IMR-90 (cell line): ENCODE measurements at regions not wholly inside any gene's neighbourhood (a gene's known extent, or its start where the extent isn't known, plus 50 kb on each side); places are given as distances from the start of the nearest gene placed in this dataset.

Source experiments
- ATAC-seq: fragments of 200-7000 bp; cut with Tn5 transposase; 2 replicates; pipeline ENCODE4 v1.9.1; 2020; ENCODE audit warnings: low read depth, mild to moderate bottlenecking, moderate library complexity
- BruUV-seq: library from RNA; stranded (reverse); fragments of 400-500 nt; replicated peaks from 2 replicates; lab custom pipeline; 2021; lab: Mats Ljungman, UMichigan
- CTCF ChIA-PET: fragments of 300-600 bp; formaldehyde crosslinking; extraction: SDS; loops from one replicate; lab custom pipeline; 2021; ENCODE audit warnings: antibody characterized with exemption; lab: Yijun Ruan, JAX
- POLR2A ChIA-PET: fragments of 300-600 bp; sonication (Branson Sonifier 250); formaldehyde crosslinking; loops from one replicate; lab custom pipeline; 2022; ENCODE audit warnings: antibody characterized with exemption; ENCODE audit not compliant: unreplicated experiment; lab: Charles Lee
- DNase-seq: peaks from one replicate; pipeline ENCODE4 v3.0.0; 2013
- H2AFZ ChIP-seq: replicated peaks from 2 replicates; pipeline ENCODE3; 2013; ENCODE audit warnings: low read length, mild to moderate bottlenecking; ENCODE audit not compliant: poor library complexity
- H2AK5ac ChIP-seq: 2 replicates; pipeline ENCODE4 v1.6.1; 2013; ENCODE audit warnings: low read depth, low read length, inconsistent platforms
- H2AK9ac ChIP-seq: replicated peaks from 2 replicates; pipeline ENCODE3; 2013; ENCODE audit warnings: mild to moderate bottlenecking, low read depth, low read length, moderate library complexity; ENCODE audit not compliant: poor library complexity
- H2BK120ac ChIP-seq: 2 replicates; pipeline ENCODE4 v1.6.1; 2013; ENCODE audit warnings: low read depth, low read length, inconsistent platforms
- H2BK15ac ChIP-seq: 3 replicates; pipeline ENCODE4 v1.6.1; 2013; ENCODE audit warnings: low read depth, low read length, inconsistent platforms
- H2BK20ac ChIP-seq: 2 replicates; pipeline ENCODE4 v1.6.1; 2013; ENCODE audit warnings: low read depth, mild to moderate bottlenecking, inconsistent platforms, low read length, moderate library complexity
- H2BK5ac ChIP-seq: 2 replicates; pipeline ENCODE4 v1.6.1; 2013; ENCODE audit warnings: mild to moderate bottlenecking, low read depth, low read length, inconsistent platforms; ENCODE audit not compliant: poor library complexity, severe bottlenecking
- H3K14ac ChIP-seq: replicated peaks from 2 replicates; pipeline ENCODE4 v1.6.1; 2013; ENCODE audit warnings: low read depth, low read length, inconsistent platforms
- H3K18ac ChIP-seq: 2 replicates; pipeline ENCODE4 v1.6.1; 2013; ENCODE audit warnings: low read depth, low read length, control low read depth
- H3K23ac ChIP-seq: 2 replicates; pipeline ENCODE4 v1.6.1; 2013; ENCODE audit warnings: low read depth, low read length, inconsistent platforms
- H3K27ac ChIP-seq: 2 replicates; pipeline ENCODE4 v1.5.1; 2013; ENCODE audit warnings: mild to moderate bottlenecking, control low read depth, low read length; ENCODE audit not compliant: insufficient read depth
- H3K27me3 ChIP-seq: 2 replicates; pipeline ENCODE4 v1.6.1; 2013; ENCODE audit warnings: low read length; ENCODE audit not compliant: control insufficient read depth, insufficient read depth
- H3K36me3 ChIP-seq: 2 replicates; pipeline ENCODE4 v1.6.1; 2013; ENCODE audit warnings: low read length, mixed read lengths; ENCODE audit not compliant: control insufficient read depth, insufficient read depth
- H3K4ac ChIP-seq: 2 replicates; pipeline ENCODE4 v1.6.1; 2013; ENCODE audit warnings: low read depth, low read length, inconsistent platforms
- H3K4me1 ChIP-seq: 2 replicates; pipeline ENCODE4 v1.6.1; 2013; ENCODE audit warnings: low read length, mixed read lengths; ENCODE audit not compliant: control insufficient read depth, insufficient read depth
- H3K4me2 ChIP-seq: 2 replicates; pipeline ENCODE4 v1.6.1; 2013; ENCODE audit warnings: low read depth, mild to moderate bottlenecking, control low read depth, low read length, moderate library complexity
- H3K4me3 ChIP-seq: 2 replicates; pipeline ENCODE4 v1.5.1; 2013; ENCODE audit warnings: low read depth, mild to moderate bottlenecking, control low read depth, low read length, moderate library complexity; ENCODE audit not compliant: insufficient read depth
- H3K56ac ChIP-seq: 2 replicates; pipeline ENCODE4 v1.6.1; 2013; ENCODE audit warnings: low read length, inconsistent platforms; ENCODE audit not compliant: insufficient read depth; ENCODE audit errors: extremely low read depth
- H3K79me1 ChIP-seq, 2 experiments: 2 replicates each; pipeline ENCODE4 v1.6.1; 2013; ENCODE audit warnings: low read length in 2 of 2, inconsistent platforms in 1 of 2, low read depth in 1 of 2
- H3K9ac ChIP-seq: 2 replicates; pipeline ENCODE4 v1.6.1; 2013; ENCODE audit warnings: low read depth, low read length, control low read depth
- H3K9me1 ChIP-seq: 2 replicates; pipeline ENCODE4 v1.6.1; 2013; ENCODE audit warnings: low read length, inconsistent platforms; ENCODE audit not compliant: insufficient read depth
- H3K9me3 ChIP-seq: 2 replicates; pipeline ENCODE4 v1.6.1; 2013; ENCODE audit warnings: low read length; ENCODE audit not compliant: control insufficient read depth, insufficient read depth
- H4K20me1 ChIP-seq: 2 replicates; pipeline ENCODE4 v1.6.1; 2013; ENCODE audit warnings: low read length, inconsistent platforms; ENCODE audit not compliant: insufficient read depth
- H4K5ac ChIP-seq: 2 replicates; pipeline ENCODE4 v1.6.1; 2013; ENCODE audit warnings: mild to moderate bottlenecking, low read depth, low read length, control low read depth
- H4K8ac ChIP-seq, 2 experiments: 2 replicates each; pipeline ENCODE4 v1.6.1; 2013; ENCODE audit warnings: low read depth in 2 of 2, low read length in 2 of 2, control low read depth in 1 of 2, inconsistent platforms in 1 of 2
- H4K91ac ChIP-seq: 2 replicates; pipeline ENCODE4 v1.6.1; 2013; ENCODE audit warnings: low read depth, low read length, inconsistent platforms; ENCODE audit not compliant: insufficient read depth
- BHLHE40 ChIP-seq: fragments of 150-350 bp; IDR thresholded peaks from 2 replicates; pipeline ENCODE4 v1.6.1; 2016; ENCODE audit warnings: mild to moderate bottlenecking, low read depth, low read length
- CEBPB ChIP-seq: IDR thresholded peaks from 2 replicates; pipeline ENCODE4 v1.6.1; 2012; ENCODE audit warnings: low read depth, low read length, improper control_type of control experiment
- CTCF ChIP-seq: conservative IDR thresholded peaks from 2 replicates; pipeline ENCODE4 v1.5.1; 2012; ENCODE audit warnings: mild to moderate bottlenecking, low read depth, low read length, improper control_type of control experiment
- ELK1 ChIP-seq: fragments of 150-350 bp; IDR thresholded peaks from 2 replicates; pipeline ENCODE4 v1.6.1; 2016; ENCODE audit warnings: low read depth, mild to moderate bottlenecking, low read length, moderate library complexity, borderline replicate concordance
- FOS ChIP-seq: fragments of 150-350 bp; IDR thresholded peaks from 2 replicates; pipeline ENCODE4 v1.6.1; 2016; ENCODE audit warnings: low read depth, low read length
- MAFK ChIP-seq: IDR thresholded peaks from 2 replicates; pipeline ENCODE4 v1.6.1; 2012; ENCODE audit warnings: low read depth, low read length, improper control_type of control experiment
- MAZ ChIP-seq: IDR thresholded peaks from 2 replicates; pipeline ENCODE4 v1.6.1; 2012; ENCODE audit warnings: low read depth, mild to moderate bottlenecking, low read length, improper control_type of control experiment, moderate library complexity, borderline replicate concordance
- MXI1 ChIP-seq: IDR thresholded peaks from 2 replicates; pipeline ENCODE4 v1.6.1; 2012; ENCODE audit warnings: low read depth, mild to moderate bottlenecking, low read length, moderate library complexity, borderline replicate concordance
- NFE2L2 ChIP-seq: fragments of 150-350 bp; IDR thresholded peaks from 2 replicates; pipeline ENCODE4 v1.6.1; 2016; ENCODE audit warnings: low read depth, mild to moderate bottlenecking, low read length
- POLR2A ChIP-seq: IDR thresholded peaks from 2 replicates; pipeline ENCODE4 v1.6.1; 2012; ENCODE audit warnings: mild to moderate bottlenecking, low read depth, low read length
- RAD21 ChIP-seq: IDR thresholded peaks from 2 replicates; pipeline ENCODE4 v1.6.1; 2012; ENCODE audit warnings: low read length, improper control_type of control experiment
- RCOR1 ChIP-seq: IDR thresholded peaks from 2 replicates; pipeline ENCODE4 v1.6.1; 2012; ENCODE audit warnings: mild to moderate bottlenecking, low read length, improper control_type of control experiment; ENCODE audit not compliant: insufficient replicate concordance
- RFX5 ChIP-seq: IDR thresholded peaks from 2 replicates; pipeline ENCODE4 v1.8.0; 2012; ENCODE audit warnings: low read depth, mild to moderate bottlenecking, low read length, moderate library complexity
- SMC3 ChIP-seq: fragments of 150-350 bp; IDR thresholded peaks from 2 replicates; pipeline ENCODE4 v1.6.1; 2016; ENCODE audit warnings: low read depth, mild to moderate bottlenecking, antibody characterized with exemption, low read length, moderate library complexity
- USF2 ChIP-seq: fragments of 150-350 bp; IDR thresholded peaks from 2 replicates; pipeline ENCODE4 v1.6.1; 2017; ENCODE audit warnings: mild to moderate bottlenecking, antibody characterized with exemption, low read length, low read depth
- WGBS, 2 experiments: methylation state at CpG; one replicate each; pipeline versions ENCODE4 v1.1.5 to v1.1.7; 2013; ENCODE audit warnings: missing lambda C conversion rate in 2 of 2; ENCODE audit not compliant: insufficient read length in 1 of 2; ENCODE audit errors: extremely low coverage in 2 of 2; 5-methylcytosine and 5-hydroxymethylcytosine counted together
- dilution Hi-C: fragments of 300-500 bp; cut with HindIII; formaldehyde crosslinking; loops from one replicate; pipeline ENCODE4 v1.14.3; 2018; ENCODE audit warnings: low sequenced_read_pairs; ENCODE audit not compliant: unreplicated experiment
- in situ Hi-C: fragments of 300-500 bp; cut with MboI; formaldehyde crosslinking; loops from 3 replicates; pipeline ENCODE4 v1.14.3; 2019; ENCODE audit warnings: low sequenced_read_pairs, inconsistent platforms, mixed read lengths
- intact Hi-C: fragments of 100-400 bp; cut with micrococcal nuclease; formaldehyde crosslinking; loops from 2 replicates; pipeline ENCODE4 v1.10.0; 2022

GRCh38 chr19:28883241-28883693 is 329.7 kb downstream of the UQCRFS1 start:
- intact Hi-C loops (loop anchor here (1.0 kb wide), 1 partner anchor 97 kb away; no protein-coding TSS in a partner anchor), in situ Hi-C loops (loop anchor here (10.0 kb wide), 1 partner anchor 148 kb away; no protein-coding TSS in a partner anchor), dilution Hi-C loops (no loop called here)
- no peaks in the 10 kb centered on the region for H3K9me3 ChIP-seq
- no peak overlapping the region for H3K27ac ChIP-seq
- H4K5ac ChIP-seq, result no peak overlapping the region
- no peak overlapping the region for H2BK120ac ChIP-seq
- no TSS peak for BruUV-seq
- ATAC-seq, result peak; percentile 68
- H4K20me1 ChIP-seq, result no peaks in the 10 kb centered on the region
- POLR2A ChIA-PET, result no interaction called here
- no peak overlapping the region for H3K9ac ChIP-seq
- 0 out of 2 replicates have a peak, but pooled peaks cover 3% of the 10 kb centered on the region for H3K9me1 ChIP-seq
- H3K4ac ChIP-seq, result no peak overlapping the region
- no peak overlapping the region for H4K8ac ChIP-seq
- no peak overlapping the region for H2BK5ac ChIP-seq
- no peaks in the 10 kb centered on the region for H3K36me3 ChIP-seq
- no peaks in the 10 kb centered on the region for H3K27me3 ChIP-seq
- H2BK15ac ChIP-seq, result no peak overlapping the region
- CTCF ChIA-PET, result no interaction called here
- H3K4me3 ChIP-seq, result no peak overlapping the region
- H3K14ac ChIP-seq, result no peak overlapping the region
- no peaks in the 10 kb centered on the region; the same call in 1 of the 2 replicates for H3K4me1 ChIP-seq
- no peak overlapping the region for H2BK20ac ChIP-seq
- DNase-seq, result peak; percentile 41
- 20% methylated on average over 1 of the region's 9 CpGs; no CpG with 5 or more reads in 1 of the 2 experiments for WGBS, 2 experiments
- peak overlapping the region; percentile 84 for H2AFZ ChIP-seq
- no peak for TF ChIP-seq RCOR1
- no peak for TF ChIP-seq RFX5
- no peak for TF ChIP-seq CTCF
- no peak for TF ChIP-seq MXI1
- no peak for TF ChIP-seq FOS
- TF ChIP-seq ELK1, result no peak
- no peak for TF ChIP-seq CEBPB
- no peak for TF ChIP-seq NFE2L2
- no peak for TF ChIP-seq POLR2A
- TF ChIP-seq USF2, result no peak
- no peak for TF ChIP-seq MAFK
- TF ChIP-seq SMC3, result no peak
- no peak for TF ChIP-seq BHLHE40
- TF ChIP-seq MAZ, result no peak
- no peak for TF ChIP-seq RAD21
- H2AK5ac ChIP-seq, result no peak overlapping the region
- H4K91ac ChIP-seq, result no peak overlapping the region
- H2AK9ac ChIP-seq, result no peak overlapping the region
- no peaks in the 10 kb centered on the region for H3K79me1 ChIP-seq
- no peak overlapping the region for H3K18ac ChIP-seq
- peak overlapping the region; percentile 49 for H3K23ac ChIP-seq
- H3K56ac ChIP-seq, result no peak overlapping the region
- no peak overlapping the region; the same call in 1 of the 2 replicates for H3K4me2 ChIP-seq
